SJCRH30 (cell line): ENCODE measurements at regions not wholly inside any gene's neighbourhood (a gene's known extent, or its start where the extent isn't known, plus 50 kb on each side); places are given as distances from the start of the nearest gene placed in this dataset.

Source experiments
- DNase-seq, 2 experiments: peaks; one replicate each; pipeline ENCODE4 v3.0.0-alpha.2; 2015 to 2020
- H3K27ac ChIP-seq: fragments of 250-450 bp; sonication (Bioruptor Pico); 2 replicates; pipeline ENCODE4 v1.5.1; 2020; ENCODE audit warnings: mild to moderate bottlenecking, moderate library complexity
- H3K27me3 ChIP-seq: fragments of 250-450 bp; sonication (Bioruptor Pico); 2 replicates; pipeline ENCODE4 v1.5.1; 2020; ENCODE audit warnings: mild to moderate bottlenecking, moderate library complexity
- H3K36me3 ChIP-seq: fragments of 250-450 bp; sonication (Bioruptor Pico); 2 replicates; pipeline ENCODE4 v1.5.1; 2020; ENCODE audit warnings: mild to moderate bottlenecking, moderate library complexity
- H3K4me1 ChIP-seq: fragments of 250-450 bp; sonication (Bioruptor Pico); 2 replicates; pipeline ENCODE4 v1.5.1; 2020; ENCODE audit warnings: mild to moderate bottlenecking, moderate library complexity
- H3K4me3 ChIP-seq: fragments of 250-450 bp; sonication (Bioruptor Pico); 2 replicates; pipeline ENCODE4 v1.5.1; 2020; ENCODE audit warnings: mild to moderate bottlenecking, moderate library complexity
- H3K9me3 ChIP-seq: fragments of 250-450 bp; sonication (Bioruptor Pico); replicated peaks from 2 replicates; pipeline ENCODE4 v1.5.1; 2020; ENCODE audit warnings: mild to moderate bottlenecking, moderate library complexity

DNA sequence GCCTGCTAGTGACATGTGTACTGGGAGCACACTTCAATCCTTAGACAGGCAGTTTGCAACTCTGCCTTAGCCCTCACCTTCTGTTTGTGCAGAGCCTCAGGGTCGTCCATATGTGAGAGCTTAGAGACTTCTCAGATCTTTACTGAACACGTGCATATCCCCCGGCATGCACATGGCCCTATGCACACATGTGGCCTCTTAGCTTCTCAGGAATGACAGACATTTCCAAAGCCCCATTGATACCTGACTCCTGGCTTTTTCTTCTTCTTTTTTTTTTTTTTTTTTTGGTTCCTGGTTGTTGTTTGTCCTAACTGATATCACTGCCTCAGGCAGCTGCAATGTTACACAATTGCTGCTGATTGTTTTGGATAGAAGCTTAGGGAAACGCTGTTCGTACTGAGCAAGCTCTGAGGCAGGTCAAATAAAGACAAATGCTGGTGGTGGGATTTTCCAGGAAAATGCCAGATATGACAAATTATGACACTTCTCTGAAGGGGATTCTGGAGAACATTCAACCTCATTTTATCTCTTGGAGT, 107.2 kb upstream of the RGMA start:
- no peak overlapping the region for H3K27ac ChIP-seq
- DNase-seq, result no peak

DNA sequence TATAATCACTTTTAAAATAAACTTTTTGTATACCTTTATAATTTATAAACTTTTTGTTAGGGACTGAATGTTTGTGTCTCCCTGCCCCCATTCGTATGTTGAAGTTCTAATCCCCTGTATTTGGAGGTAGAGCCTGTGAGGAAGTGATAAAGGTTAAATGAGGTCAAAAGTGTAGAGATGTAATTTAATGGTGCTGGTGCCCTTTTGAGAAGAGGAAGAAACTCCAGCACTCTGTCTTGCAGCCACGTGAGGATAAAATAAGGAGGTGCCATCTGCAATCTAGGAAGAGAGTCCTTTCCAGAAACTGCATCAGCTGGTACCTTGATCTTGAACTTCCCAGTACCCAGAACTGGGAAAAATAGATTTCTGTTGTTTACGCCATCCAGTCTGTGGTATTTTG, 106.1 kb upstream of the RGMA start:
- DNase-seq, result no peak

More for the DNA sequence above, 107.2 kb upstream of the RGMA start:
- no peaks in the 10 kb centered on the region for H3K27me3 ChIP-seq
- H3K9me3 ChIP-seq, result peaks cover 25% of the 10 kb centered on the region
- H3K4me1 ChIP-seq, result no peaks in the 10 kb centered on the region; the same call in 1 of the 2 replicates
- no peaks in the 10 kb centered on the region for H3K36me3 ChIP-seq
- no peak overlapping the region for H3K4me3 ChIP-seq

DNA sequence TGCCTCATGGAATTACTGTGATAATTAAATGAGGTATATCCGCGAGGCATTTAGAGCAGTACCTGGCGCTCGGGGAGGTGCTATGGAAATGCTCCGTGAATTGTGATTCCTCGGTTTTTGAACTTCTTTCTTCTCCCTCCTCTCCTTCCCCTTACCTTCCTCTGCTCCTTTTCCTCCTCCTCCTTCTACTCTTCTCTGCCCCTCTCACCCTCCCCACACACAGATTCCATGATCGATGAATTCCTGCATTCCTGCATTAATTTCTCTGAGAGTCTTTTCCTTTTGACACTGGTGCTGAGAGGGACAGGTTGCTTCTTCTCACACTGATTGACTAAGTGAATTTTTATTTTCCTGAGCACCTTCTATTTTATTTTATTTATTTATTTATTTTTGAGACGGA, 101.2 kb upstream of the RGMA start:
- H3K27me3 ChIP-seq, result no peaks in the 10 kb centered on the region
- no peaks in the 10 kb centered on the region for H3K36me3 ChIP-seq
- no peak for DNase-seq

More for the DNA sequence above, 106.1 kb upstream of the RGMA start:
- H3K9me3 ChIP-seq, result peaks cover 25% of the 10 kb centered on the region
- H3K36me3 ChIP-seq, result no peaks in the 10 kb centered on the region
- H3K27ac ChIP-seq, result no peak overlapping the region
- H3K27me3 ChIP-seq, result no peaks in the 10 kb centered on the region
- no peaks in the 10 kb centered on the region; the same call in 1 of the 2 replicates for H3K4me1 ChIP-seq
- no peak overlapping the region for H3K4me3 ChIP-seq

DNA sequence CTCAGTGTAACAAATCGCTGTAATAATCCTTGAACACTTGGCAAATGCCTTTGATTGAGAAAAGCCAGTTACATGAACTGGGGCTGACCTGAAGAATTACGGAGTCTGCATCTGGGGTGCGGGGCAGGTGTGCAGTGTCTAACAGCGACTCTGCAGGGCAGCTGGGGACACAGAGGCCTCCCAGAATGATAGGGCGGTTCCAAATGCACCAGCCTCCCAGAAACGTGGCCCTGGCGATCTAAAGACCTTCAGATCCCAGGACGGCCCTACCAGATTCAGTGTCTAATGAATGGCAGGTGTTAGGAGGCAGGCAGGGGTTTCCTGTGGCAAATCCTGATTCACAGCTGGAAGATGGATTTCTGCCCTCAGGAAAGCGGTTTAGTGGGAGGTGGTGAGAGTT, 100.5 kb upstream of the RGMA start:
- H3K4me1 ChIP-seq, result peaks cover 12% of the 10 kb centered on the region
- H3K9me3 ChIP-seq, result no peaks in the 10 kb centered on the region; the same call in 1 of the 2 replicates
- H3K36me3 ChIP-seq, result no peaks in the 10 kb centered on the region
- no peak overlapping the region for H3K4me3 ChIP-seq
- H3K27ac ChIP-seq, result no peak overlapping the region
- DNase-seq, result peak; percentile 84 to 96
- no peaks in the 10 kb centered on the region for H3K27me3 ChIP-seq

More for the DNA sequence above, 101.2 kb upstream of the RGMA start:
- Histone ChIP-seq H3K4me1 (peaks cover 12% of the 10 kb centered on the region), H3K27ac (no peak overlapping the region), H3K9me3 (no peaks in the 10 kb centered on the region; the same call in 1 of the 2 replicates), H3K4me3 (no peak overlapping the region)

DNA sequence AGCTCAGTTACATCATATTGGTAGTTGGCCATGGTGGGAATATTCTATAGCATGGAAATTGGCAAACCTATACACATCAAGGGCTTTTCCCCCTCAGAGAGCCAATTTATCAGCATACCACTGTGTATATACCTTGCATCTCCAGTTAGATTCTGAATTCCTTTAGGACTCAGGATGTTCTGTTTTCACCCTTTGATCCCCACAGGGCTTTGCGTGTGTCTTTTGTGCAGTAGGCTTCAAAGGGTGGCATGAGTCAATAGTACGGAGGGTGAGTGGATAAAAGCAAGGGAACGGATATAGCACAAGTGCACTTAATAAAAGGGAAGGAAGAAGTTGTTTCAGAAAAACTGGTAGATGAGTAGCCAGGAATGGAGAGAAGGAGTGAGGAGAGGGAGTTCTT, 99.2 kb upstream of the RGMA start:
- no peak overlapping the region for H3K27ac ChIP-seq
- no peaks in the 10 kb centered on the region for H3K27me3 ChIP-seq
- H3K4me1 ChIP-seq, result peaks cover 12% of the 10 kb centered on the region
- no peak overlapping the region for H3K4me3 ChIP-seq
- H3K36me3 ChIP-seq, result no peaks in the 10 kb centered on the region
- no peak for DNase-seq
- no peaks in the 10 kb centered on the region for H3K9me3 ChIP-seq

DNA sequence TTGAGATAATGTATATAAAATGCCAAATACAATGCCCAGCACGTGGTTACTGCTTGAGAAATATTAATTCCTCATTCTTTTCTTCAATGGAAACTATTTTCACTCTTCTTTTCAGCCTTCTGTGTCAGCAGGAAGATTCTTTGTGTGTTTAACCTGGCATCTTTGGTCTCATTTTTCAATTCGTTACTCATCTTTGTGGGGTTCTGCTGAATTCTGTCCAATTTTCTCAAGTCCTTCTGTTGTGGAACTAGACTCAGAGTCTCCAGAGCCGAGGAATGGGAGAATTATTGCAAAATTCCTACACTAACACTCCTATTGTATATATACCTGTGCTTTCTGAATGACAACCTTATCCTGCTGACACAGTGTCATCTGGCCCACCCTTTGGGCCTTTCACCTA, 96.8 kb upstream of the RGMA start:
- DNase-seq, result no peak
- no peak overlapping the region for H3K27ac ChIP-seq
- H3K36me3 ChIP-seq, result no peaks in the 10 kb centered on the region
- H3K27me3 ChIP-seq, result no peaks in the 10 kb centered on the region
- no peak overlapping the region for H3K4me3 ChIP-seq
- H3K9me3 ChIP-seq, result no peaks in the 10 kb centered on the region
- H3K4me1 ChIP-seq, result peaks cover 12% of the 10 kb centered on the region

DNA sequence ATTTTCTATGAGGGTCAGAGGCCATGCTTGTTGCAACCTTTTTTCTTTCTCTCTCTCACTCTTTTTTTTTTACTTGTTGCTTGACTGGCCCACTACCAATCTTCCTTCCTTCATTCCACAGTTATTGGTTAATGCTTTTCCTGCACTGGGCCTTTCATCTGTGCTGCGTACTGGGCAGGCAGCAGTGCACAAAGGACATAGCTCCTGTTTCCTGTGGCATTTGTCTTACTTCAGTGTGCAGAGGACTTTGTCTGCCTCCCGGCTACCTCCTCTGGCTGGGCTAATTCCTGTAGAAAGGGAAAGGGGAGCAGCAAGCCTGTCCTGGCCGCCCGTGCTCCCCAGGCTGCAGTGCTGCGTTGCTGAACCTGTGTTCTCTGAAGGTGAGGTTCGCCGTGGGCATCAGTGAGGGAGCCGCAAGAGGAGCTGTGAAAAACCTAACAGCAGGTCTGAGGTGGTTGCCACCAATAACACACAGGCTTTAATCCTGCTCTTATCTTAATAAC, 93.7 kb upstream of the RGMA start:
- H3K4me1 ChIP-seq, result peaks cover 13% of the 10 kb centered on the region
- H3K36me3 ChIP-seq, result no peaks in the 10 kb centered on the region
- no peaks in the 10 kb centered on the region for H3K9me3 ChIP-seq
- DNase-seq, result no peak
- no peaks in the 10 kb centered on the region for H3K27me3 ChIP-seq
- no peak overlapping the region for H3K27ac ChIP-seq
- no peak overlapping the region for H3K4me3 ChIP-seq

DNA sequence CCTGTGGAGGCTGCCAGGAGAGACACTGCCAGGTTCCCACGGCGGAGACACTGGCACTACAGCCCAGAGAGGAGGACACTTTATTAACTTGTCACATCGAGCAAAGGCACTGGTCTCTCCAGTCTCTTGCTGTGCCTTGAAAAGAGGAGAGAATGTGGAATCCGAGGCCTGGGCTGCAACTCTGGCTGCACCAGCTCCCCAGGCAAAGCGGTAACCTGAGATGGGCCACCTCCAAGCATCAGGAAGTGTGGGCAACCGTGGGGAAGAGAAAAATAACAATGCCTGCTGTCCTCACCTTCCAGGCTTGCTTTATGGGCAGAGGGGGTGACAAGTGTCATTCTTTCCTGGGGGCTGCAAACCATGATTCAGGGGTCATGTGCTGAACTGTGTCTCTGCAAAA, 91.6 kb upstream of the RGMA start:
- DNase-seq, result peak in 1 of 2 experiments; percentile 67
- H3K4me3 ChIP-seq, result no peak overlapping the region
- H3K9me3 ChIP-seq, result peaks cover 5% of the 10 kb centered on the region
- H3K27ac ChIP-seq, result no peak overlapping the region
- H3K36me3 ChIP-seq, result no peaks in the 10 kb centered on the region
- peaks cover 5% of the 10 kb centered on the region; the same call in 1 of the 2 replicates for H3K4me1 ChIP-seq
- H3K27me3 ChIP-seq, result no peaks in the 10 kb centered on the region

DNA sequence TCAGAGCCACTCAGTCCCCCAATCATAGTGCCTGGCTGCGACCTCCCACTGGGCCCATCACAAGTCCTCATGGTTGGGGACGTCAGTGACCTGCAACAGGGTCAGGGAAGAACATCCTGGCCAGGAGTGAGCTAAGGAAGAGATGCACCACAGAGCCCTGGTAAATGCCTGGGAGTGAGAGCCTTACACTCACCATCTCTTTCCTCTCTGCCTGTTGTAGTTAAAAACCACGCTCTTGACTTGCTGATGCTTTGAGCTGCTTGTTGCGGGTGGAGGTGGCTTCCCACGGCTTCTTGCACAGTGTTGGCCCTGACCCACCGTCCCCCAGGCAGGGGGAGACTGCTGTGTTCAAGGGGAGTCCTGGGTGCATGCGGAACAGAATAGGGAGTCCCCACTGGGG, 91.1 kb upstream of the RGMA start:
- no peak overlapping the region for H3K4me3 ChIP-seq
- H3K9me3 ChIP-seq, result peaks cover 5% of the 10 kb centered on the region
- DNase-seq, result no peak
- H3K4me1 ChIP-seq, result peaks cover 5% of the 10 kb centered on the region; the same call in 1 of the 2 replicates
- no peak overlapping the region for H3K27ac ChIP-seq
- no peaks in the 10 kb centered on the region for H3K36me3 ChIP-seq
- no peaks in the 10 kb centered on the region for H3K27me3 ChIP-seq

DNA sequence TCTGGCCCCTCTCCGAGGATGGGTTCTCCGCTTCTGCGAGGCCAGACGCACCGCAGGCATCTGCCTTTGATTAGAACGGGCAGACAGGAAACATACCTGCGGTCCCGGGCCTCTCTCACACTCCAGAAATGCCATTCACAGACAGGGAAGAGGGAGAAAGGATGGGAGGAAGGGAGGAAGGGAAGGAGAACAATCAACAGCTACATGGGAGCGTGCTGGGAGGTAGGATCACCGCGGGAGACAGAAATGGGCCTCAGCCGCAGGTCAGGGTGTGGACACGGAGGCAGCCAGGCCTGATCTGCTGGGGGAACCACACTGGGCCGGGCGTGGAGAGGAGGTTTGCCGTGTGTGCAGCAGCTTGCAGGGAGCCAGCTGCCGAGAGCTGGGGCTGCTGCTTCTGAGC, 90.7 kb upstream of the RGMA start:
- DNase-seq, result no peak
- Histone ChIP-seq H3K27me3 (no peaks in the 10 kb centered on the region), H3K4me1 (peaks cover 5% of the 10 kb centered on the region; the same call in 1 of the 2 replicates), H3K9me3 (peaks cover 5% of the 10 kb centered on the region), H3K36me3 (no peaks in the 10 kb centered on the region), H3K4me3 (no peak overlapping the region), H3K27ac (no peak overlapping the region)

DNA sequence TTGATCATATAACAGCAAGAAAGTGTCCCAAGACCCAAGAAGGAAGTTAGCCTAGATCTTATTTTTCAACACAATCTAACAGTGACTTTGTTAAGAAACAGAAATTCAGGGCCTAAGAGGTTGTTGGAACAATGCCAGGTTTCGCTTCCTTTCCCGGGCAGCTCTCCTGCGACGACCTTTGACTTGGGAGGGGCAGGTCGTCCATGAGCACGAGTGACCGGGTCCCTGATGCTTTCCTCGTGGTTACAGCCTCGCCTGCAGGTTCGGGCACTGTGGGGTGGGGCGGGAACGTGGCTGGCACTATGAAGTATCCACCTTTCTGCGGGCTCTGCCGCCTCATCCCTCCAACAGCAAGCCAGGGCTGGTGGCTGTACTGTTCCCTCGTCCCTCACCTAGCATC, 90.1 kb upstream of the RGMA start:
- DNase-seq, result no peak
- H3K4me3 ChIP-seq, result no peak overlapping the region
- no peak overlapping the region for H3K27ac ChIP-seq
- H3K27me3 ChIP-seq, result no peaks in the 10 kb centered on the region
- H3K4me1 ChIP-seq, result peaks cover 9% of the 10 kb centered on the region; the same call in 1 of the 2 replicates
- H3K36me3 ChIP-seq, result no peaks in the 10 kb centered on the region
- H3K9me3 ChIP-seq, result peaks cover 6% of the 10 kb centered on the region

DNA sequence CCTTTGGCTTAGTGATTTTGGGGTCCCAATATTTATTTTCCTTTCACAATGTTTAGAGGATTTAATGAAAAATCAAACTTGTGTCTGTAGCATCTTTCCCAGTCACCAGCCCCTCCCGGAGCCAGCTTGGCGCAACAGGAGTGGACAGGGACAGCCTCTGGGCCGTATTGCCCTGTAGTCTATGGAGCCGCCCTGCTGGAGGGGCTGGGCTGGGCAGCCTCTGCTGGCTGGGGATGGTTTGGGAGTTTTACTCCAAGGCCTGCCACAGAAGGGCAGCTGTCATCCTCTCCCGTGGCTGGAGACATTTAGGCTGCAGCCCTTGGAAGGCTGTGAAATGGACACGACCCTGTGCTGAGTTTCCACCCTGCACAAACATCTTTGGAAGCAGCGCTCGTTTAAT, 89.4 kb upstream of the RGMA start:
- DNase-seq, result no peak
- Histone ChIP-seq H3K27me3 (no peaks in the 10 kb centered on the region), H3K9me3 (peaks cover 8% of the 10 kb centered on the region), H3K4me3 (no peak overlapping the region), H3K36me3 (no peaks in the 10 kb centered on the region), H3K4me1 (peaks cover 15% of the 10 kb centered on the region), H3K27ac (no peak overlapping the region)

DNA sequence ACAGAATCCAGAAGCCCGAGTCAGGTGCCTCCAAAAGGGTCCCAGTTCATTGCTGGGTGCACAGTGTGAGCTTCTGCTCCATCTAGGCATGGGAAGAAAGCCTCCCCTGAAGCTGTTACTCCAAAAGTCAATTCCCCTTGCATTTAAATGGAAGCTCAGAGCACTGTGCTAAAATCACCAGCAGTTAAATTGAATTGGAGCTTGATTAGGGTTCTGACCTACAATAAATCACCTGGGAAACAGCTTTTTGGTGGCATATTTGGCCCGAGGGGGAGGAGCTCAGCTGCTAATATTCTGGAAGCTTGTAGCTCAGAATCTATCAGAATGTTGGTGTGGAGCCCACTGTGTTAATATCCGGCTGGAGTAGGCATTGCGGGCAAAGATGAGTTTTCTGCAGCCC, 87.1 kb upstream of the RGMA start:
- Histone ChIP-seq H3K4me1 (peaks cover 35% of the 10 kb centered on the region), H3K27me3 (no peaks in the 10 kb centered on the region), H3K36me3 (no peaks in the 10 kb centered on the region), H3K4me3 (no peak overlapping the region), H3K9me3 (peaks cover 8% of the 10 kb centered on the region), H3K27ac (no peak overlapping the region)
- no peak for DNase-seq

DNA sequence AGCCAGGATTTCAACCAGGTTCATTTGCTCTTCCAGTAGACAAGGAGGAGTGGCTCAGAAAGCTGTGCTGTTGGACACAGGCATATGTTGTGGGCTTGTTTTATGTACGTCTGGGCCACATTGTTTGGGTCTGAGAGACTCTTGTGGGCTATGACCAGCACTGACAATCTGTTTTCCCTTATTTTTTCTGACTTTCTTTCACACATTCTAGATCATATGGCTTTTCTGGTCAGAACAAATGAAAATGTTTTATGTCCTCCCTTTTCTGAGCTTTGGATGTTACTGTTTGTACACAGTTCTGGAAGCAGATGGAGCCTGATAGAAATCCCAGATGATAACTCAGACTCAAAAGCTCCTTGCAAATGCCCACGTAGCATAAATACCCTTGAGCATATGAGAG, 85.8 kb upstream of the RGMA start:
- H3K9me3 ChIP-seq, result peaks cover 8% of the 10 kb centered on the region
- DNase-seq, result no peak
- no peak overlapping the region for H3K27ac ChIP-seq

DNA sequence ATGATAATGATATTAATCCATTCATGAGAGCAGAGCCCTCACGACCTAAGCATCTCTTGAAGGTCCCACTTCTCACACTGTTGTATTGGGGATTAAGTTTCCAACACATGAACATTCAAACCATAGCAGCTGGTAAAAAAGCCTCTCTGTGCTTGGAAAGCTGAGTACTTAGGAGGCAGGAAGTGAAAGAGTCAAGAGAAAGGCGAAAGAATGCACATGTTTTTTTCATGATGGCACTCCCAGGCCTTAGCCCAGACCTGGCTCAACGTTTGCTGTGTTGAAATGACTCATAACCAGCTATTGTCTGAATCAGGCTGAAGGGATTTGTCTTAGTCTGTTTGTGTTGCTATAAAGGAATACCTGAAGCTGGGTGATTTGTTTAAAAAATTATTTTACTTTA, 84.4 kb upstream of the RGMA start:
- Histone ChIP-seq H3K27me3 (no peaks in the 10 kb centered on the region), H3K4me3 (no peak overlapping the region), H3K4me1 (peaks cover 43% of the 10 kb centered on the region), H3K36me3 (no peaks in the 10 kb centered on the region), H3K9me3 (peaks cover 8% of the 10 kb centered on the region), H3K27ac (peak overlapping the region; percentile 19)
- peak; percentile 72 to 83 for DNase-seq

More for the DNA sequence above, 85.8 kb upstream of the RGMA start:
- Histone ChIP-seq H3K27me3 (no peaks in the 10 kb centered on the region), H3K4me1 (peaks cover 32% of the 10 kb centered on the region), H3K4me3 (no peak overlapping the region), H3K36me3 (no peaks in the 10 kb centered on the region)

DNA sequence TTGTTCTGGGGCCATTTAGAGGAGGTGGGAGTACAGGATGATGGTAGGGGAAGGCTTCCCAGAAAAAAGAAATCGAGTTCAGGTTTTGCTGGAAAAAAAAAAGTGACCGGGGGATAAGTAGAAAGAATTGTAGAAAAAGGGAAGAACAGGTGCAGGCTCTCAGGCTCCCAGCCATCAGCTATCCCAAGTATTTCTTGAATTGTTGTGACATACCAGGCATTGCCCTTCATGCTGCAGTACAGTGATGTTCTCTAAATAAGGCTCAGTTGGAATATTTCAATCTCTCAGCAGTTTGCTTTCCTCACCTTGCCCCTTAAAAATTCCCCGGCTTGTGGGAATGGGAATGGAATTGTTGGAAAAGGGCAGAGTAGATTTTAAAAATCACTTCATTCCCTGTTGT, 82.5 kb upstream of the RGMA start:
- Histone ChIP-seq H3K27ac (no peak overlapping the region), H3K36me3 (no peaks in the 10 kb centered on the region), H3K27me3 (no peaks in the 10 kb centered on the region), H3K4me3 (no peak overlapping the region), H3K9me3 (peaks cover 3% of the 10 kb centered on the region; the same call in 1 of the 2 replicates), H3K4me1 (peaks cover 45% of the 10 kb centered on the region)
- peak; percentile 36 to 64 for DNase-seq
